Nephron (organoid): ENCODE measurements at regions not wholly inside any gene's neighbourhood (a gene's known extent, or its start where the extent isn't known, plus 50 kb on each side); places are given as distances from the start of the nearest gene placed in this dataset.

Experiments used
- H3K27ac Mint-ChIP-seq, 3 experiments: 2 replicates each; pipeline ENCODE4 v1.8.0; 2020; ENCODE audit warnings: mixed read lengths in 3 of 3, mild to moderate bottlenecking in 2 of 3, moderate library complexity in 1 of 3
- H3K27me3 Mint-ChIP-seq: 2 replicates; pipeline ENCODE4 v1.8.0; 2021; ENCODE audit warnings: low read depth, mild to moderate bottlenecking, moderate library complexity, mixed read lengths
- H3K36me3 Mint-ChIP-seq: 2 replicates; pipeline ENCODE4 v1.8.0; 2020; ENCODE audit warnings: low read depth, mixed read lengths
- H3K4me1 Mint-ChIP-seq: 2 replicates; pipeline ENCODE4 v1.8.0; 2020; ENCODE audit warnings: mixed read lengths
- H3K4me3 Mint-ChIP-seq, 3 experiments: 2 replicates each; pipeline ENCODE4 v1.8.0; 2020; ENCODE audit warnings: mild to moderate bottlenecking in 3 of 3, mixed read lengths in 3 of 3, moderate library complexity in 2 of 3
- H3K9me3 Mint-ChIP-seq: 2 replicates; pipeline ENCODE4 v1.8.0; 2020; ENCODE audit warnings: mixed read lengths
- CTCF ChIP-seq, 3 experiments: fragments of 200-600 bp; sonication (generic); IDR thresholded peaks; one replicate each; pipeline ENCODE4 v1.5.0; 2021; ENCODE audit warnings: antibody characterized with exemption in 3 of 3; ENCODE audit not compliant: unreplicated experiment in 3 of 3

GRCh38 chr1:229199261-229200243 lies 71.4 kb upstream of the RAB4A start:
- Mint-ChIP-seq H3K36me3 (no peaks in the 10 kb centered on the region), H3K4me1 (peaks cover 39% of the 10 kb centered on the region), H3K9me3 (no peaks in the 10 kb centered on the region), H3K4me3 (no peak overlapping the region), H3K27me3 (peaks cover 14% of the 10 kb centered on the region), H3K27ac (peak overlapping the region; percentile 27 to 84 (median 69))
- no peak for TF ChIP-seq CTCF (IDR thresholded peaks at IDR 0.05; ENCODE audit: unreplicated experiment in 3 of 3)

GRCh38 chr1:229203030-229203751 lies 67.7 kb upstream of the RAB4A start:
- Mint-ChIP-seq H3K27me3 (peaks cover 14% of the 10 kb centered on the region), H3K4me3 (no peak overlapping the region), H3K4me1 (peaks cover 61% of the 10 kb centered on the region), H3K9me3 (no peaks in the 10 kb centered on the region), H3K36me3 (no peaks in the 10 kb centered on the region), H3K27ac (peak overlapping the region; percentile 87 to 99 (median 97))
- TF ChIP-seq CTCF (IDR thresholded peaks at IDR 0.05; ENCODE audit: unreplicated experiment in 3 of 3) = no peak

- H3K4me1 Mint-ChIP-seq = peaks cover 56% of the 10 kb centered on the region
- H3K9me3 Mint-ChIP-seq = peaks cover 3% of the 10 kb centered on the region
- no peak for TF ChIP-seq CTCF (IDR thresholded peaks at IDR 0.05; ENCODE audit: unreplicated experiment in 3 of 3)
- no peak overlapping the region for H3K4me3 Mint-ChIP-seq
- peak overlapping the region; percentile 87 to 99 (median 97) for H3K27ac Mint-ChIP-seq
- peaks cover 9% of the 10 kb centered on the region for H3K27me3 Mint-ChIP-seq
- no peaks in the 10 kb centered on the region for H3K36me3 Mint-ChIP-seq
These were observed 66.8 kb upstream of the RAB4A start for GRCh38 chr1:229203991-229204632.

- Mint-ChIP-seq H3K27me3 (peaks cover 2% of the 10 kb centered on the region), H3K36me3 (no peaks in the 10 kb centered on the region), H3K9me3 (peaks cover 3% of the 10 kb centered on the region), H3K4me3 (peak overlapping the region in 2 of 3 experiments; percentile 8 to 24), H3K4me1 (peaks cover 53% of the 10 kb centered on the region), H3K27ac (peak overlapping the region; percentile 90 to 99 (median 97))
- no peak for TF ChIP-seq CTCF (IDR thresholded peaks at IDR 0.05; ENCODE audit: unreplicated experiment in 3 of 3)
These were observed 65.8 kb upstream of the RAB4A start for GRCh38 chr1:229204921-229205777.

GRCh38 chr1:229205854-229206253 lies 65.1 kb upstream of the RAB4A start:
- H3K27ac Mint-ChIP-seq = peak overlapping the region; percentile 90 to 99 (median 97)
- H3K27me3 Mint-ChIP-seq = no peaks in the 10 kb centered on the region
- TF ChIP-seq CTCF (IDR thresholded peaks at IDR 0.05; ENCODE audit: unreplicated experiment in 3 of 3) = no peak
- peaks cover 50% of the 10 kb centered on the region for H3K4me1 Mint-ChIP-seq
- H3K4me3 Mint-ChIP-seq = no peak overlapping the region
- H3K9me3 Mint-ChIP-seq = peaks cover 3% of the 10 kb centered on the region
- H3K36me3 Mint-ChIP-seq = no peaks in the 10 kb centered on the region
